Activated CD8-positive, alpha-beta memory T cell treated with anti-CD3 and anti-CD28 coated beads for 1 hour (primary cell): ENCODE measurements at regions not wholly inside any gene's neighbourhood (a gene's known extent, or its start where the extent isn't known, plus 50 kb on each side); places are given as distances from the start of the nearest gene placed in this dataset.
"Not testable (repeated sequence)": the region's sequence is repeated elsewhere in the genome, so short reads cannot be mapped to it uniquely, and the experiment has no call there.

Experiments used
- DNase-seq, 2 donors: peaks; one replicate each; pipeline ENCODE4 v3.0.0-alpha.2; 2020; ENCODE audit warnings: low read depth in 1 of 2; ENCODE audit errors: extremely low read depth in 1 of 2

GRCh38 chr18:73563901-73564472 lies 583.6 kb downstream of the FBXO15 start:
- no peak for DNase-seq

- DNase-seq: no peak
Measured at GRCh38 chr18:73563345-73563744, 584.3 kb downstream of the FBXO15 start.

- DNase-seq: no peak
Measured at GRCh38 chr18:73556904-73557303, 590.7 kb downstream of the FBXO15 start.

- no peak for DNase-seq
Measured at GRCh38 chr18:73552171-73552570, 595.5 kb downstream of the FBXO15 start.

GRCh38 chr18:73551211-73551610 lies 596.4 kb downstream of the FBXO15 start:
- DNase-seq: no peak

- DNase-seq: no peak
Measured at GRCh38 chr18:73549236-73549635, 598.4 kb downstream of the FBXO15 start.

GRCh38 chr18:73545472-73545871 lies 602.2 kb downstream of the FBXO15 start:
- no peak for DNase-seq

- no peak for DNase-seq
Measured at GRCh38 chr18:73544617-73545016, 603.0 kb downstream of the FBXO15 start.

GRCh38 chr18:73544032-73544431 lies 603.6 kb downstream of the FBXO15 start:
- DNase-seq: no peak

GRCh38 chr18:73535990-73536389 lies 611.6 kb downstream of the FBXO15 start:
- no peak for DNase-seq

GRCh38 chr18:73535189-73535588 lies 612.4 kb downstream of the FBXO15 start:
- no peak for DNase-seq

GRCh38 chr18:73531601-73532000 lies 616.0 kb downstream of the FBXO15 start:
- DNase-seq: no peak

- DNase-seq: no peak
Measured at GRCh38 chr18:73528066-73528465, 619.6 kb downstream of the FBXO15 start.

GRCh38 chr18:73520229-73520628 lies 627.4 kb downstream of the FBXO15 start:
- no peak for DNase-seq

- DNase-seq: not testable (repeated sequence)
Measured at GRCh38 chr18:73516056-73516455, 631.6 kb downstream of the FBXO15 start.

GRCh38 chr18:73514449-73514848 lies 633.2 kb downstream of the FBXO15 start:
- DNase-seq: no peak

GRCh38 chr18:73511771-73512503 lies 635.7 kb downstream of the FBXO15 start:
- no peak for DNase-seq

- no peak for DNase-seq
Measured at GRCh38 chr18:73509460-73509859, 638.2 kb downstream of the FBXO15 start.

- DNase-seq: no peak
Measured at GRCh38 chr18:73503326-73503725, 635.5 kb upstream of the NETO1 start.

GRCh38 chr18:73487966-73488365 lies 620.2 kb upstream of the NETO1 start:
- no peak for DNase-seq

- DNase-seq: no peak
Measured at GRCh38 chr18:73485166-73485565, 617.4 kb upstream of the NETO1 start.

- no peak for DNase-seq
Measured at GRCh38 chr18:73482901-73483300, 615.1 kb upstream of the NETO1 start.

- DNase-seq: no peak
Measured at GRCh38 chr18:73479477-73479876, 611.7 kb upstream of the NETO1 start.
